OCI-LY3 (cell line): ENCODE measurements at regions not wholly inside any gene's neighbourhood (a gene's known extent, or its start where the extent isn't known, plus 50 kb on each side); places are given as distances from the start of the nearest gene placed in this dataset.

Experiments used
- H2AFZ ChIP-seq: fragments of 200-600, 300-600 bp; shearing (Covaris generic); 2 replicates; pipeline ENCODE4 v1.6.0; 2014; ENCODE audit warnings: antibody characterized with exemption, low read depth, low read length
- H3K27ac ChIP-seq: fragments of 200-600, 300-600 bp; sonication (generic); 2 replicates; pipeline ENCODE4 v1.5.1; 2014; ENCODE audit warnings: mild to moderate bottlenecking, low read length, moderate library complexity, mixed read lengths
- H3K27me3 ChIP-seq: fragments of 200-600, 300-600 bp; sonication (generic); 2 replicates; pipeline ENCODE4 v1.6.1; 2014; ENCODE audit warnings: low read depth, low read length, mixed read lengths
- H3K36me3 ChIP-seq: fragments of 200-600, 300-600 bp; sonication (generic); replicated peaks from 2 replicates; pipeline ENCODE3; 2014; ENCODE audit warnings: low read depth, low read length, mixed read lengths
- H3K4me1 ChIP-seq: fragments of 300-600, 200-600 bp; sonication (generic); 2 replicates; pipeline ENCODE4 v1.6.1; 2014; ENCODE audit warnings: low read length, mixed read lengths
- H3K4me2 ChIP-seq: fragments of 200-600, 300-600 bp; sonication (generic); 2 replicates; pipeline ENCODE4 v1.6.1; 2014; ENCODE audit warnings: low read length, mixed read lengths
- H3K4me3 ChIP-seq: fragments of 300-600, 200-600 bp; sonication (generic); 2 replicates; pipeline ENCODE4 v1.5.1; 2014; ENCODE audit warnings: antibody characterized with exemption, mild to moderate bottlenecking, low read length, moderate library complexity
- H3K79me2 ChIP-seq: fragments of 300-600, 200-600 bp; shearing (Covaris generic); 2 replicates; pipeline ENCODE4 v1.6.1; 2014; ENCODE audit warnings: mild to moderate bottlenecking, low read length, mixed read lengths
- H3K9ac ChIP-seq: fragments of 300-600, 200-600 bp; shearing (Covaris generic); 2 replicates; pipeline ENCODE4 v1.6.0; 2014; ENCODE audit warnings: mild to moderate bottlenecking, low read length, moderate library complexity
- H3K9me3 ChIP-seq: fragments of 200-600, 300-600 bp; shearing (Covaris generic); 2 replicates; pipeline ENCODE4 v1.6.1; 2014; ENCODE audit warnings: low read length, mixed read lengths; ENCODE audit not compliant: insufficient read depth
- H4K20me1 ChIP-seq: fragments of 200-600, 300-600 bp; sonication (generic); 2 replicates; pipeline ENCODE4 v1.6.1; 2016; ENCODE audit warnings: low read length, mixed read lengths; ENCODE audit not compliant: insufficient read depth
- CTCF ChIP-seq: fragments of 200-600, 300-600 bp; sonication (generic); IDR thresholded peaks from 2 replicates; pipeline ENCODE4 v1.5.1; 2014; ENCODE audit warnings: antibody characterized with exemption, low read length, low read depth
- EZH2phosphoT487 ChIP-seq: fragments of 200-600 bp; shearing (Covaris generic); IDR thresholded peaks from 2 replicates; pipeline ENCODE4 v1.6.1; 2018; ENCODE audit warnings: antibody characterized with exemption, mixed run types, low read depth

- Histone ChIP-seq H3K4me1 (no peaks in the 10 kb centered on the region), H3K9me3 (no peaks in the 10 kb centered on the region), H3K27ac (no peak overlapping the region), H3K9ac (no peak overlapping the region), H3K4me3 (no peak overlapping the region), H3K36me3 (no peaks in the 10 kb centered on the region), H3K27me3 (peaks cover 6% of the 10 kb centered on the region; the same call in 1 of the 2 replicates), H3K79me2 (no peaks in the 10 kb centered on the region), H2AFZ (no peak overlapping the region), H3K4me2 (no peak overlapping the region), H4K20me1 (no peaks in the 10 kb centered on the region)
- TF ChIP-seq CTCF (no peak), EZH2phosphoT487 (no peak)
Observed at GRCh38 chr4:10753336-10753735, 68.8 kb upstream of the CLNK start.

GRCh38 chr4:10750714-10751113 lies 66.1 kb upstream of the CLNK start:
- Histone ChIP-seq H3K36me3 (no peaks in the 10 kb centered on the region), H3K9ac (no peak overlapping the region), H3K9me3 (no peaks in the 10 kb centered on the region), H3K79me2 (no peaks in the 10 kb centered on the region), H3K4me3 (no peak overlapping the region), H4K20me1 (no peaks in the 10 kb centered on the region), H2AFZ (no peak overlapping the region), H3K27ac (no peak overlapping the region), H3K4me2 (no peak overlapping the region), H3K4me1 (peaks cover 10% of the 10 kb centered on the region), H3K27me3 (peaks cover 14% of the 10 kb centered on the region)
- TF ChIP-seq EZH2phosphoT487 (no peak), CTCF (no peak)

GRCh38 chr4:10747186-10747585 lies 62.6 kb upstream of the CLNK start:
- H3K27me3 ChIP-seq, result peaks cover 25% of the 10 kb centered on the region
- H3K4me1 ChIP-seq, result peaks cover 28% of the 10 kb centered on the region
- no peak overlapping the region for H3K9ac ChIP-seq
- no peak overlapping the region for H3K4me3 ChIP-seq
- H2AFZ ChIP-seq, result no peak overlapping the region
- H3K79me2 ChIP-seq, result no peaks in the 10 kb centered on the region
- no peak overlapping the region for H3K27ac ChIP-seq
- no peaks in the 10 kb centered on the region for H4K20me1 ChIP-seq
- peak overlapping the region; percentile 50 for H3K4me2 ChIP-seq
- TF ChIP-seq EZH2phosphoT487, result no peak
- no peaks in the 10 kb centered on the region for H3K36me3 ChIP-seq
- H3K9me3 ChIP-seq, result no peaks in the 10 kb centered on the region

- H3K27ac ChIP-seq, result no peak overlapping the region
Observed at GRCh38 chr4:10746371-10747171, 62.0 kb upstream of the CLNK start.

More at GRCh38 chr4:10746371-10747171, 62.0 kb upstream of the CLNK start:
- H3K9ac ChIP-seq, result no peak overlapping the region
- no peak overlapping the region for H2AFZ ChIP-seq
- H3K4me2 ChIP-seq, result peak overlapping the region; percentile 50
- no peaks in the 10 kb centered on the region for H3K79me2 ChIP-seq
- no peaks in the 10 kb centered on the region for H3K36me3 ChIP-seq
- H3K27me3 ChIP-seq, result peaks cover 31% of the 10 kb centered on the region
- no peaks in the 10 kb centered on the region for H3K9me3 ChIP-seq
- peaks cover 30% of the 10 kb centered on the region for H3K4me1 ChIP-seq
- TF ChIP-seq EZH2phosphoT487 (no peak), CTCF (no peak)
- no peak overlapping the region for H3K4me3 ChIP-seq
- H4K20me1 ChIP-seq, result no peaks in the 10 kb centered on the region
